ENCODE measurements at regions not wholly inside any gene's neighbourhood (a gene's known extent, or its start where the extent isn't known, plus 50 kb on each side); places are given as distances from the start of the nearest gene placed in this dataset.

DNA sequence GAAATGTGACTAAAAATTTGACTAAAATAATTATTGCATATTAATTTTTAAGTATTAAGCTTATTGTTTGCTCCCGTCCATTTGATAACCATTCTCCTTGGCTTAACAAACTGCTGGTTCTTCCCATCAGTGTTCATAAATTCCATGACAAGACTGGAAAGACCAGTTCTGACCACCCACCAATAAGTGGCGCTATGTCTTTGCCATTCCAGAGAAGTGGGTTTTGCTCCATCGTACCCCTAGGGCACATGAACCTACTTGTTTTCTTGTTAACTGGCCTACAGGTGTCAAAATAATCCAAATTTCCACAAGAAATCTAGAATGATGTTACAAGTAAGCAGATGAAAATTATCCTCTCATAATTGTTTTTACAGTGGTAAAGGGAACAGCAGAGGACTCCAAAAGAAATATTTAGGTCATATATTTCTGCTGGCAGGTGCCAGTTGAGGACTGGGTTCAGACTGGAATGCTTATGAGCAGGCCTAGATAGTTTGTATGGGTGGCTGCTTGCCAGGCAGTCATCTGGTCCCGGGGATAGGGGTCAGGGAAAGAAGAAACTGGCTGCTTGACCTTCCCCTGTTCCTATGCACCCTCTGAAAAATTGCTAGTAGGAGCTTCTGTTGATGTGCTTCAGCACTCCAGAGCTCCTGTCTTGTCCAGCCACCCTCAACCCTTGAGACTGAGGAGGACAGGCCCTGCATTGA is 283.1 kb upstream of the ADAMTSL1 start:
- intact Hi-C loops (cut with micrococcal nuclease): no loop called here
- Histone ChIP-seq H3K9ac (ENCODE audit: low read length) (no peak overlapping the region), H3F3A (ENCODE audit: low read length, unreplicated experiment) (no peaks in the 10 kb centered on the region), H3K27ac (ENCODE audit: low read length) (no peak overlapping the region), H3K27me3 (ENCODE audit: low read length) (no peaks in the 10 kb centered on the region), H3K4me3 (ENCODE audit: low read length) (no peak overlapping the region), H3K4me1 (ENCODE audit: insufficient read depth, low read length) (no peaks in the 10 kb centered on the region), H3K79me2 (ENCODE audit: low read length) (no peaks in the 10 kb centered on the region), H4K20me1 (ENCODE audit: low read length) (no peaks in the 10 kb centered on the region), H3K9me3 (ENCODE audit: low read length) (no peaks in the 10 kb centered on the region), H3K4me2 (ENCODE audit: low read length) (no peak overlapping the region), H3K9me2 (replicated peaks; ENCODE audit: low read length) (no peaks in the 10 kb centered on the region), H3K36me3 (ENCODE audit: low read depth, low read length) (no peaks in the 10 kb centered on the region), H2AFZ (ENCODE audit: low read length) (no peak overlapping the region)
- POLR2A ChIA-PET (ENCODE audit: unreplicated experiment): no interaction called here
- TF ChIP-seq EZH2 (IDR thresholded peaks at IDR 0.05; ENCODE audit: low read length, unreplicated experiment): no peak
- TF ChIP-seq, protein P1, sequence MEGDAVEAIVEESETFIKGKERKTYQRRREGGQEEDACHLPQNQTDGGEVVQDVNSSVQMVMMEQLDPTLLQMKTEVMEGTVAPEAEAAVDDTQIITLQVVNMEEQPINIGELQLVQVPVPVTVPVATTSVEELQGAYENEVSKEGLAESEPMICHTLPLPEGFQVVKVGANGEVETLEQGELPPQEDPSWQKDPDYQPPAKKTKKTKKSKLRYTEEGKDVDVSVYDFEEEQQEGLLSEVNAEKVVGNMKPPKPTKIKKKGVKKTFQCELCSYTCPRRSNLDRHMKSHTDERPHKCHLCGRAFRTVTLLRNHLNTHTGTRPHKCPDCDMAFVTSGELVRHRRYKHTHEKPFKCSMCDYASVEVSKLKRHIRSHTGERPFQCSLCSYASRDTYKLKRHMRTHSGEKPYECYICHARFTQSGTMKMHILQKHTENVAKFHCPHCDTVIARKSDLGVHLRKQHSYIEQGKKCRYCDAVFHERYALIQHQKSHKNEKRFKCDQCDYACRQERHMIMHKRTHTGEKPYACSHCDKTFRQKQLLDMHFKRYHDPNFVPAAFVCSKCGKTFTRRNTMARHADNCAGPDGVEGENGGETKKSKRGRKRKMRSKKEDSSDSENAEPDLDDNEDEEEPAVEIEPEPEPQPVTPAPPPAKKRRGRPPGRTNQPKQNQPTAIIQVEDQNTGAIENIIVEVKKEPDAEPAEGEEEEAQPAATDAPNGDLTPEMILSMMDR (conservative IDR thresholded peaks at IDR 0.05; ENCODE audit: low read depth, low read length): peak; percentile 45
- TF ChIP-seq EZH2phosphoT487 (IDR thresholded peaks at IDR 0.05; ENCODE audit: borderline replicate concordance, low read length): no peak
- no peak for ATAC-seq
- BruUV-seq (replicated peaks): no TSS peak
- CTCF ChIA-PET: no interaction called here
- DNase-seq: peak; percentile 7

DNA sequence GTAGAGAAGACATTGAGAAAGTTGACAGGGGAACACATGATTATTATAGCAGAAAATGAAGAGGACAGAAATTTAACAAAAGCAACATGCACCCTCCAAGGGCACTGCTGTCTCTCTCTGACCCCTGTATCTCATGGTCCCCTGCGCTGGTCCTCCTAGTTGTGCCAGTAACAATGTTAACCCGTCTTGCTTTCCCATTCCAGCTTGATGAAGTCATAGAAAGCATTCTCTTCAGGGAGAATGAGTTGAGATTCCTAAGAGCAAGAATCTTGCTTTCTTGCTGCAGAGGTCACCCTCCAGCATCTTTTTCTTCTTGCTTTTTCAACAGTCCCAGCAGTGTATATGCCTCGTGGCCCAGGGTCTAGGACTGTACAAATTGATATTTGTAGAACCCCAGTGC is 279.6 kb upstream of the ADAMTSL1 start:
- no peaks in the 10 kb centered on the region for H3K27me3 ChIP-seq (ENCODE audit: low read length)
- DNase-seq (no peak), ATAC-seq (no peak)
- no peaks in the 10 kb centered on the region for H3K79me2 ChIP-seq (ENCODE audit: low read length)
- no peak for TF ChIP-seq EZH2 (IDR thresholded peaks at IDR 0.05; ENCODE audit: low read length, unreplicated experiment)
- no peak for TF ChIP-seq EZH2phosphoT487 (IDR thresholded peaks at IDR 0.05; ENCODE audit: borderline replicate concordance, low read length)
- TF ChIP-seq, protein P1 (conservative IDR thresholded peaks at IDR 0.05; ENCODE audit: low read depth, low read length): no peak
- no peaks in the 10 kb centered on the region for H3K36me3 ChIP-seq (ENCODE audit: low read depth, low read length)
- H3F3A ChIP-seq (ENCODE audit: low read length, unreplicated experiment): no peaks in the 10 kb centered on the region
- no peak overlapping the region for H3K9ac ChIP-seq (ENCODE audit: low read length)
- no peak overlapping the region for H3K27ac ChIP-seq (ENCODE audit: low read length)
- no peak overlapping the region for H2AFZ ChIP-seq (ENCODE audit: low read length)
- H3K4me3 ChIP-seq (ENCODE audit: low read length): no peak overlapping the region
- no peak overlapping the region for H3K4me2 ChIP-seq (ENCODE audit: low read length)
- intact Hi-C loops (cut with micrococcal nuclease): no loop called here
- ChIA-PET CTCF (no interaction called here), POLR2A (ENCODE audit: unreplicated experiment) (no interaction called here)
- no TSS peak for BruUV-seq (replicated peaks)
- no peaks in the 10 kb centered on the region for H3K9me3 ChIP-seq (ENCODE audit: low read length)
- no peaks in the 10 kb centered on the region for H4K20me1 ChIP-seq (ENCODE audit: low read length)
- H3K4me1 ChIP-seq (ENCODE audit: insufficient read depth, low read length): no peaks in the 10 kb centered on the region
- no peaks in the 10 kb centered on the region for H3K9me2 ChIP-seq (replicated peaks; ENCODE audit: low read length)

DNA sequence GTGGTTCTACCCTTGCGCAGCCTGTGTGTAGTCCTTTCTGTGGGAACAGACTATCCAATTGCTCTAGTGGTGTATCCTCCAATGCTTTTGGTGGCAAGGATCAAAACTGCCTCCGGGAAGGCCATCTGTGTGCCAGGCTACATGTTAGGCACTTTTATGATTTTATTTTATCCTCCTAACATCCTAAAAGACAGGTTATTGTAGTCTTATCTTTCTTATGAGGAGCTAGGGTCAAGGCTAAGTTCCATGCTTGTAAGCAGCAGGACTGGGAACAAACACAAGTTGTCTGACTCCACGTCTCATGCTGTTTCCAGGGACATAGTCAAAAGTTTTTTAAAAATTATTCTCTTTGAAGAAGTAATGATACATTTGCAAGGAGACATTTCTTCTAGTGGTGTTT is 278.7 kb upstream of the ADAMTSL1 start:
- Histone ChIP-seq H3F3A (ENCODE audit: low read length, unreplicated experiment) (no peaks in the 10 kb centered on the region), H3K4me2 (ENCODE audit: low read length) (no peak overlapping the region), H3K4me1 (ENCODE audit: insufficient read depth, low read length) (no peaks in the 10 kb centered on the region), H3K9ac (ENCODE audit: low read length) (no peak overlapping the region), H3K27me3 (ENCODE audit: low read length) (no peaks in the 10 kb centered on the region), H3K9me2 (replicated peaks; ENCODE audit: low read length) (no peaks in the 10 kb centered on the region), H3K4me3 (ENCODE audit: low read length) (no peak overlapping the region), H3K27ac (ENCODE audit: low read length) (no peak overlapping the region), H2AFZ (ENCODE audit: low read length) (no peak overlapping the region), H4K20me1 (ENCODE audit: low read length) (no peaks in the 10 kb centered on the region), H3K36me3 (ENCODE audit: low read depth, low read length) (no peaks in the 10 kb centered on the region), H3K9me3 (ENCODE audit: low read length) (no peaks in the 10 kb centered on the region), H3K79me2 (ENCODE audit: low read length) (no peaks in the 10 kb centered on the region)
- BruUV-seq (replicated peaks): no TSS peak
- POLR2A ChIA-PET (ENCODE audit: unreplicated experiment): no interaction called here
- no peak for DNase-seq
- CTCF ChIA-PET: no interaction called here
- no peak for ATAC-seq
- TF ChIP-seq EZH2phosphoT487 (IDR thresholded peaks at IDR 0.05; ENCODE audit: borderline replicate concordance, low read length) (no peak), EZH2 (IDR thresholded peaks at IDR 0.05; ENCODE audit: low read length, unreplicated experiment) (no peak)
- TF ChIP-seq, protein P1 (conservative IDR thresholded peaks at IDR 0.05; ENCODE audit: low read depth, low read length): no peak
- intact Hi-C loops (cut with micrococcal nuclease): no loop called here
